Hippocampal formation (tissue), 2 donors: ENCODE measurements at regions not wholly inside any gene's neighbourhood (a gene's known extent, or its start where the extent isn't known, plus 50 kb on each side); places are given as distances from the start of the nearest gene placed in this dataset.

Experiments
- DNase-seq, 2 donors: peaks; one replicate each; lab custom pipeline; 2025; lab: John Stamatoyannopoulos, UW

- no peak for DNase-seq
Measured at GRCh38 chr2:133839677-133840076, 271.4 kb upstream of the NCKAP5 start.

GRCh38 chr2:133840761-133841160, 272.5 kb upstream of the NCKAP5 start:
- no peak for DNase-seq

GRCh38 chr2:133841900-133842299, 273.6 kb upstream of the NCKAP5 start:
- DNase-seq = no peak

- DNase-seq = no peak
Measured at GRCh38 chr2:133842446-133842845, 274.2 kb upstream of the NCKAP5 start.

GRCh38 chr2:133843091-133843490, 274.8 kb upstream of the NCKAP5 start:
- no peak for DNase-seq

- DNase-seq = no peak
Measured at GRCh38 chr2:133843551-133843950, 275.3 kb upstream of the NCKAP5 start.

GRCh38 chr2:133844214-133844892, 276.1 kb upstream of the NCKAP5 start:
- peak; percentile 33 to 53 for DNase-seq

- DNase-seq = no peak
Measured at GRCh38 chr2:133846476-133846875, 278.2 kb upstream of the NCKAP5 start.

GRCh38 chr2:133847591-133847990, 279.3 kb upstream of the NCKAP5 start:
- DNase-seq = no peak

GRCh38 chr2:133848111-133848649, 279.9 kb upstream of the NCKAP5 start:
- no peak for DNase-seq

- DNase-seq = no peak
Measured at GRCh38 chr2:133849341-133849740, 281.1 kb upstream of the NCKAP5 start.

GRCh38 chr2:133854603-133855200, 286.4 kb upstream of the NCKAP5 start:
- no peak for DNase-seq

- no peak for DNase-seq
Measured at GRCh38 chr2:133855526-133855925, 287.3 kb upstream of the NCKAP5 start.

- DNase-seq = no peak
Measured at GRCh38 chr2:133856678-133857077, 288.4 kb upstream of the NCKAP5 start.

- DNase-seq = no peak
Measured at GRCh38 chr2:133859578-133859977, 291.3 kb upstream of the NCKAP5 start.

GRCh38 chr2:133862400-133862977, 294.2 kb upstream of the NCKAP5 start:
- DNase-seq = no peak

- DNase-seq = no peak
Measured at GRCh38 chr2:133863106-133863800, 295.0 kb upstream of the NCKAP5 start.

- DNase-seq = no peak
Measured at GRCh38 chr2:133865141-133865540, 296.9 kb upstream of the NCKAP5 start.

GRCh38 chr2:133867166-133867565, 298.9 kb upstream of the NCKAP5 start:
- no peak for DNase-seq

- no peak for DNase-seq
Measured at GRCh38 chr2:133871545-133872209, 303.4 kb upstream of the NCKAP5 start.

GRCh38 chr2:133878326-133878725, 310.1 kb upstream of the NCKAP5 start:
- DNase-seq = no peak

- no peak for DNase-seq
Measured at GRCh38 chr2:133879703-133880102, 311.4 kb upstream of the NCKAP5 start.
